B cell (primary cell): ENCODE measurements at regions not wholly inside any gene's neighbourhood (a gene's known extent, or its start where the extent isn't known, plus 50 kb on each side); places are given as distances from the start of the nearest gene placed in this dataset.

Source experiments
- ATAC-seq: fragments of 200-7000 bp; cut with Tn5 transposase; one replicate; pipeline ENCODE4 v1.10.0; 2021; ENCODE audit warnings: low read depth, mild to moderate bottlenecking, moderate number of reproducible peaks, moderate library complexity
- CTCF ChIA-PET: fragments of 350-600 bp; sonication (Branson Sonifier 250); formaldehyde crosslinking; loops from one replicate; lab custom pipeline; 2021; ENCODE audit warnings: antibody characterized with exemption, inconsistent platforms; lab: Charles Lee
- POLR2A ChIA-PET: fragments of 350-600 bp; sonication (Branson Sonifier 250); formaldehyde crosslinking; loops from one replicate; lab custom pipeline; 2021; ENCODE audit warnings: antibody characterized with exemption; lab: Charles Lee
- DNase-seq: peaks from one replicate; pipeline ENCODE4 v3.0.0; 2013
- H2AFZ ChIP-seq: 2 replicates; pipeline ENCODE4 v1.6.1; 2012; ENCODE audit warnings: mild to moderate bottlenecking, low read depth, low read length; ENCODE audit not compliant: insufficient read depth, poor library complexity, severe bottlenecking
- H3K27ac ChIP-seq, 2 donors: 1 replicate in 1 of 2; 2 replicates in 1 of 2; pipeline ENCODE4 v1.5.1; 2012 to 2013; ENCODE audit warnings: low read length in 2 of 2, mild to moderate bottlenecking in 2 of 2, moderate library complexity in 1 of 2
- H3K27me3 ChIP-seq, 4 experiments: fragments of 200-600 bp in 1 of 4; sonication (generic) in 1 of 4; replicated peaks in 1 of 4; 1 replicate in 2 of 4; 2 replicates in 2 of 4; pipeline versions ENCODE4 v1.6.1 to v1.7.0; 2013 to 2016; ENCODE audit warnings: low read length in 3 of 4, mild to moderate bottlenecking in 2 of 4, mixed read lengths in 1 of 4, moderate library complexity in 1 of 4; ENCODE audit not compliant: insufficient read depth in 4 of 4, control insufficient read depth in 3 of 4; ENCODE audit errors: control extremely low read depth in 1 of 4
- H3K36me3 ChIP-seq, 2 experiments: replicated peaks in 1 of 2; 1 replicate in 1 of 2; 2 replicates in 1 of 2; pipeline versions ENCODE4 v1.6.1 to v1.7.1; 2013; ENCODE audit warnings: low read length in 1 of 2; ENCODE audit not compliant: insufficient read depth in 2 of 2, control insufficient read depth in 1 of 2; ENCODE audit errors: control extremely low read depth in 1 of 2, extremely low read depth in 1 of 2
- H3K4me1 ChIP-seq, 2 donors: fragments of 200-600 bp in 1 of 2; sonication (generic) in 1 of 2; 1 replicate in 1 of 2; 2 replicates in 1 of 2; pipeline versions ENCODE4 v1.5.1 to v1.6.1; 2013 to 2017; ENCODE audit warnings: low read length in 2 of 2; ENCODE audit not compliant: control insufficient read depth in 2 of 2, insufficient read depth in 2 of 2
- H3K4me2 ChIP-seq: replicated peaks from 2 replicates; pipeline ENCODE3; 2012; ENCODE audit warnings: mild to moderate bottlenecking, low read depth, low read length; ENCODE audit not compliant: poor library complexity, severe bottlenecking
- H3K4me3 ChIP-seq, 5 experiments: fragments of 200-600 bp in 1 of 5; sonication (generic) in 1 of 5; 1 replicate in 3 of 5; 2 replicates in 2 of 5; pipeline versions ENCODE4 v1.5.1 to v1.7.0; 2011 to 2016; ENCODE audit warnings: low read length in 4 of 5, mild to moderate bottlenecking in 4 of 5, low read depth in 2 of 5, control low read depth in 1 of 5, moderate library complexity in 1 of 5; ENCODE audit not compliant: insufficient read depth in 1 of 5; ENCODE audit errors: control extremely low read depth in 1 of 5, extremely low read depth in 1 of 5
- H3K79me2 ChIP-seq: fragments of 200-600 bp; sonication (generic); one replicate; pipeline ENCODE4 v1.6.0; 2016; ENCODE audit warnings: low read length; ENCODE audit not compliant: control insufficient read depth, insufficient read depth
- H3K9ac ChIP-seq: fragments of 200-600 bp; sonication (generic); 2 replicates; pipeline ENCODE4 v1.6.1; 2017; ENCODE audit warnings: mild to moderate bottlenecking, low read length, moderate library complexity
- H3K9me3 ChIP-seq, 3 donors: one replicate each; pipeline versions ENCODE4 v1.6.1 to v1.7.1; 2013; ENCODE audit warnings: low read length in 2 of 3; ENCODE audit not compliant: control insufficient read depth in 2 of 3, insufficient read depth in 1 of 3; ENCODE audit errors: control extremely low read depth in 1 of 3
- H4K20me1 ChIP-seq: 2 replicates; pipeline ENCODE4 v1.6.0; 2012; ENCODE audit warnings: mild to moderate bottlenecking, low read length; ENCODE audit not compliant: insufficient read depth, control insufficient read depth, poor library complexity, severe bottlenecking
- H3K27ac Mint-ChIP-seq: one replicate; pipeline ENCODE4 v1.8.0; 2021; ENCODE audit warnings: mixed read lengths
- H3K27me3 Mint-ChIP-seq: one replicate; pipeline ENCODE4 v1.8.0; 2021; ENCODE audit warnings: mixed read lengths
- H3K4me1 Mint-ChIP-seq: one replicate; pipeline ENCODE4 v1.8.0; 2021; ENCODE audit warnings: mixed read lengths
- H3K4me3 Mint-ChIP-seq: one replicate; pipeline ENCODE4 v1.8.0; 2021; ENCODE audit warnings: mixed read lengths
- H3K9me3 Mint-ChIP-seq: one replicate; pipeline ENCODE4 v1.8.0; 2022; ENCODE audit warnings: mixed read lengths; ENCODE audit not compliant: insufficient read depth
- CTCF ChIP-seq: fragments of 200-600 bp; IDR thresholded peaks from one replicate; pipeline ENCODE4 v1.8.0; 2022; ENCODE audit warnings: antibody characterized with exemption, mild to moderate bottlenecking
- EZH2 ChIP-seq: IDR thresholded peaks from 2 replicates; pipeline ENCODE4 v1.6.1; 2012; ENCODE audit warnings: borderline replicate concordance, low read depth, mild to moderate bottlenecking, moderate library complexity, low read length; ENCODE audit not compliant: insufficient read depth, poor library complexity, severe bottlenecking
- WGBS: methylation state at CpG from one replicate; pipeline ENCODE4 v1.1.5; 2013; ENCODE audit warnings: missing lambda C conversion rate; ENCODE audit not compliant: insufficient coverage; 5-methylcytosine and 5-hydroxymethylcytosine counted together
- intact Hi-C: fragments of 100-400 bp; cut with micrococcal nuclease; formaldehyde crosslinking; loops from one replicate; pipeline ENCODE4 v1.10.0; 2022

DNA sequence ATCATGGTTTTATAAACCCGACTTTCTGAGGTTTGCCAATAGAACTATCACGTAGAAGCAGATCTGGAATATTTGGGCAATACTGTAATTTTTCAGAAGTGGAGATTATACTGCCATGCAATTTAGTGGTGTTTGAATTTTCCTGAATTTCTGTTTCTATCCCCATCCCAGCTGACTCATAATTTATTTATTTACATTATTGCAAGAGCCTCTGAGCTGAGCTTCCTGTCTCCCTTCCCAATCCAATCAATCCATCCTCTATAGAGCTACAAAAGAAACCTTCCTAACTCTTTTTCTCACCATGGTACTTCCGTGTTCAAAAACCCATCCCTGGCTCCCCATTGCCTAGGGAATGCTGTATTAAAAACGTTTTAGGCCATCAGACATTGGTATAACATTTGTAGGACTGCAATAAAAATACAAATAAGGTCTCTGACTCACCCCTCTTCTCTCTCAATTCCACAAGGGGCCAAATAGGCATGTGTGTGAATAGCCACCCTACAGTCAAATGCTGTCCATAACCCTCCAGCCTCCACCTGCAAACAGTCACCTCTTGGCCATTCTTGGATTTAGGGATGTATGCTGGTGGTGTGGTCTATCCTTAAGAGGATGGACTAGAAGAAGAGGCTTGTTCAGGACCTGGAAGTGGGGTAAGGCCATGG lies 190.7 kb downstream of the CD47 start:
- POLR2A ChIA-PET: no interaction called here
- H3K4me3 ChIP-seq: no peak overlapping the region
- no peak for TF ChIP-seq CTCF
- TF ChIP-seq EZH2: no peak
- no peaks in the 10 kb centered on the region for H3K4me1 ChIP-seq
- ATAC-seq (no peak), DNase-seq (no peak)
- H3K27me3 ChIP-seq: peaks cover 0 to 8% (median 5%) of the 10 kb centered on the region in 4 experiments
- no peaks in the 10 kb centered on the region for H3K79me2 ChIP-seq
- no peaks in the 10 kb centered on the region for H4K20me1 ChIP-seq
- WGBS: 80% methylated on average over 1 of the region's 4 CpGs
- intact Hi-C loops: no loop called here
- no peaks in the 10 kb centered on the region for H3K9me3 ChIP-seq
- no peak overlapping the region for H3K4me2 ChIP-seq
- no peaks in the 10 kb centered on the region for H3K4me1 Mint-ChIP-seq
- no peak overlapping the region for H3K9ac ChIP-seq
- H3K4me3 Mint-ChIP-seq: no peak overlapping the region
- H3K27me3 Mint-ChIP-seq: peaks cover 35% of the 10 kb centered on the region
- no peak overlapping the region for H2AFZ ChIP-seq
- no peak overlapping the region for H3K27ac Mint-ChIP-seq
- no peaks in the 10 kb centered on the region for H3K36me3 ChIP-seq
- CTCF ChIA-PET: no interaction called here
- no peaks in the 10 kb centered on the region for H3K9me3 Mint-ChIP-seq
- no peak overlapping the region for H3K27ac ChIP-seq

DNA sequence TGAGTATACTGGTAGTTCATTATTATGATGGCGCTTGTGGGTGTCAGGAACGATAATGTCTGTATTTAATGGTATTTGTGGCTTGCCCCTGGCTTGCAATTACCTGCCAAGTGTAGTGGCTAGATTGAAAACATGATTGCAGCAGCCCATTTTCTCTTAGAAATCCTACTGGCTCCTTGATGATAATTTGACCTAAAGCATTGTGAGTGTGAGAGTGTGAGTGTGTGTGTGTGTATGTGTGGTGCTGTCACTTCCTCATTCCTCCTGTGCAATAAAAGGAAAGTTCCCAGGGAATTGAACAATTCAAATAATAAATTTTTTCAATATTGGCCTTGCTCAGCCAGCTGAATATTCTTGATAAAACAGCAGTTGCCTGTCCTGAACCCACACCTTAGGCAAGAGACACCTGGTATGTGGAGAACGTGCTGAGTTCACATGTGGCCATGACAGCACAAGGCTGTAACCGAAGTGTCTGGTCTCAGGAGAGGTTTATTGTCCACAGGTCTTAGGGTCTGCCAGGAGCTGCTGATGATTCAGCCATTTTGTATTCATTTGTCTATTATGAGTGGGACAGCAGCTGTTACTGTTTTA lies 193.3 kb downstream of the CD47 start:
- Mint-ChIP-seq H3K27ac (no peak overlapping the region), H3K4me3 (no peak overlapping the region), H3K9me3 (no peaks in the 10 kb centered on the region), H3K27me3 (peaks cover 45% of the 10 kb centered on the region), H3K4me1 (no peaks in the 10 kb centered on the region)
- no peaks in the 10 kb centered on the region for H3K79me2 ChIP-seq
- no peaks in the 10 kb centered on the region for H3K4me1 ChIP-seq
- H3K9ac ChIP-seq: no peak overlapping the region
- DNase-seq (no peak), ATAC-seq (no peak)
- no peak overlapping the region for H2AFZ ChIP-seq
- intact Hi-C loops: no loop called here
- H3K4me2 ChIP-seq: no peak overlapping the region
- H3K27me3 ChIP-seq: peaks cover 0 to 13% (median 5%) of the 10 kb centered on the region in 4 experiments
- no peaks in the 10 kb centered on the region for H3K36me3 ChIP-seq
- 80% methylated on average over 3 of the region's 4 CpGs for whole genome bisulfite sequencing
- ChIA-PET POLR2A (no interaction called here), CTCF (interaction anchor here (0.6 kb wide), 1 partner anchor 660 kb away, joined by 3 read pairs; no protein-coding TSS in a partner anchor)
- TF ChIP-seq CTCF: no peak
- no peak overlapping the region for H3K4me3 ChIP-seq
- no peaks in the 10 kb centered on the region for H3K9me3 ChIP-seq
- no peak overlapping the region for H3K27ac ChIP-seq
- no peaks in the 10 kb centered on the region for H4K20me1 ChIP-seq
